ENCODE measurements at regions not wholly inside any gene's neighbourhood (a gene's known extent, or its start where the extent isn't known, plus 50 kb on each side); places are given as distances from the start of the nearest gene placed in this dataset.

GRCh38 chr15:72838311-72838731 lies 54.8 kb upstream of the ADPGK start:
- no peak for DNase-seq (ENCODE audit: low spot score)
- Histone ChIP-seq H3K4me1 (no peaks in the 10 kb centered on the region), H3K9me3 (no peaks in the 10 kb centered on the region), H3K27me3 (no peaks in the 10 kb centered on the region), H3K27ac (no peak overlapping the region), H3K36me3 (no peaks in the 10 kb centered on the region), H3K4me3 (no peak overlapping the region)
- TF ChIP-seq CTCF (IDR thresholded peaks at IDR 0.05) = no peak

- no peaks in the 10 kb centered on the region for H3K4me1 ChIP-seq
Measured at GRCh38 chr15:72836676-72837330, 53.2 kb upstream of the ADPGK start.

DNA sequence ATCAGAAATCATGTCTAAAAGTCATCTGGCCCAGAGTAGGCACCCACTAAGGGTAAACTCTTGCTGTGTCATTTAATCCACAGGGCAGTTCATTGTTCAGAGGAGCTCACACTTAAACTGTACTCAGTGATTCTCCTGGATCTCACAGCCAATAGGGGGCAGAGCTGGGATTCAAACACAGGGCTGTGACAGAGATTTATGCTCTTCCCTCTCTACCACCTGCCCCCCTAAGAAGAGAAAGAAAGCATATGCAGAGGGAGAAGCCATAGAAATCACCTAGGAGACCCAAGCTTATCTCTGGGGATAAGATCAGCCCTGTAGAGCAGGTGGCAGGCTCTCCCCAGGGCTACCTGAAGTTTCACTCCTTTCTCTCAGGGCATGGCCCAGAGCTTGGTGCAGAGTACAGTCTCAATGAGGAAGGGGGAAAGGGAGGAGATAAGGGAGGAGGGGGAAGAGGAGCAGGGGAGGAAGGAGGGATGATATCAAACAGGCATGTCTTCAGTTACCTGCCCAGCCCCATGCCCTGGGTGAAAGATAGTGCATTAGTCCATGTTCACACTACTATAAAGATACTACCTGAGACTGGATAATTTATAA lies 51.8 kb upstream of the ADPGK start:
- no peak for TF ChIP-seq CTCF (IDR thresholded peaks at IDR 0.05)
- DNase-seq (ENCODE audit: low spot score) = no peak
- Histone ChIP-seq H3K4me3 (no peak overlapping the region), H3K36me3 (no peaks in the 10 kb centered on the region), H3K4me1 (no peaks in the 10 kb centered on the region), H3K27me3 (no peaks in the 10 kb centered on the region), H3K9me3 (no peaks in the 10 kb centered on the region), H3K27ac (no peak overlapping the region)

More at GRCh38 chr15:72836676-72837330, 53.2 kb upstream of the ADPGK start:
- Histone ChIP-seq H3K9me3 (no peaks in the 10 kb centered on the region), H3K36me3 (no peaks in the 10 kb centered on the region), H3K4me3 (no peak overlapping the region), H3K27ac (no peak overlapping the region), H3K27me3 (no peaks in the 10 kb centered on the region)
- TF ChIP-seq CTCF (IDR thresholded peaks at IDR 0.05) = no peak
- DNase-seq (ENCODE audit: low spot score) = no peak

DNA sequence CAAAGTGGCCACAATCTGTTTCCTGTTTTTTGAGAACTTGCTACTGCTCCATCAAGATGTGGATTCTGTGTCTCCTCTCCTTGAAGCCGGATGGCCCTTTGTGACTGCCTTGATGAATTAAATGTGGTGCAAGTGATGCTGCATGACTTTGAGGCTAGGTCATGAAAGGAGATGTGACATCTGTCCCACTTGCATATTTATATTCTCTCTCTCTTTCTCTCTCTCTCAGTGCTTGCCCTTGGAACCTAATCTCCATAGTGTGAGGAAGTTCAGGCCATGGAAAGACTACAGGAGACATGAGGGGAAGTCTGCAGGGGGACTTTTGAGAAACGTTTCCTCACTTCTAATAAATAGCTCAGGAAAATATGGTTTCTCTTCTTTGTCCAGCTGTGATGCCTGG lies 50.0 kb upstream of the ADPGK start:
- Histone ChIP-seq H3K27ac (no peak overlapping the region), H3K27me3 (no peaks in the 10 kb centered on the region), H3K36me3 (no peaks in the 10 kb centered on the region), H3K4me3 (no peak overlapping the region), H3K9me3 (no peaks in the 10 kb centered on the region), H3K4me1 (no peaks in the 10 kb centered on the region)
- DNase-seq (ENCODE audit: low spot score) = no peak
- no peak for TF ChIP-seq CTCF (IDR thresholded peaks at IDR 0.05)
